AG09319 (cell line): ENCODE measurements at regions not wholly inside any gene's neighbourhood (a gene's known extent, or its start where the extent isn't known, plus 50 kb on each side); places are given as distances from the start of the nearest gene placed in this dataset.

Source experiments
- DNase-seq: peaks from one replicate; pipeline ENCODE4 v3.0.0-alpha.2; 2010; ENCODE audit warnings: low read depth; ENCODE audit errors: extremely low read depth
- TF ChIP-seq, protein P1 (sequence below): IDR thresholded peaks from 2 replicates; pipeline ENCODE4 v1.5.1; 2011; ENCODE audit warnings: low read depth, mild to moderate bottlenecking, inconsistent platforms, low read length, moderate library complexity

DNA sequence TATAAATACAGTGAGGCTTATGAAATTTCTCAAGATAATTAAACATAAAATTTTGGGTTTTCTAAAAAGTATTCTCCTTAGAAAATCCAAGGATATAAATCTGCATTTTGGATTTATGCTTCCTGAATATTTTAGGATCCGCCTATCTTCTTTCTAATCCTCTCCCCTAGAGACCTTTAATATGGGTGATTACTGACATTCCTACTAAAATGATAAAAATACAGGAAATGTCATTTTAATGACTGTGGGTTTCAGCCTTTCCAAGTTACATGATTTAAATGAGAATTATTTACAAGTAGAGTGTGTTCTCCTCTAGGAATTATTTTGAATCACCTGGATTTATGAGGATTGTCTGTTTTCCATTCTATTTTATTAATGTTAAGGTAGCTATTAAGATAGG, 150.4 kb downstream of the C7orf25 start:
- no peak for DNase-seq
- TF ChIP-seq, protein P1, sequence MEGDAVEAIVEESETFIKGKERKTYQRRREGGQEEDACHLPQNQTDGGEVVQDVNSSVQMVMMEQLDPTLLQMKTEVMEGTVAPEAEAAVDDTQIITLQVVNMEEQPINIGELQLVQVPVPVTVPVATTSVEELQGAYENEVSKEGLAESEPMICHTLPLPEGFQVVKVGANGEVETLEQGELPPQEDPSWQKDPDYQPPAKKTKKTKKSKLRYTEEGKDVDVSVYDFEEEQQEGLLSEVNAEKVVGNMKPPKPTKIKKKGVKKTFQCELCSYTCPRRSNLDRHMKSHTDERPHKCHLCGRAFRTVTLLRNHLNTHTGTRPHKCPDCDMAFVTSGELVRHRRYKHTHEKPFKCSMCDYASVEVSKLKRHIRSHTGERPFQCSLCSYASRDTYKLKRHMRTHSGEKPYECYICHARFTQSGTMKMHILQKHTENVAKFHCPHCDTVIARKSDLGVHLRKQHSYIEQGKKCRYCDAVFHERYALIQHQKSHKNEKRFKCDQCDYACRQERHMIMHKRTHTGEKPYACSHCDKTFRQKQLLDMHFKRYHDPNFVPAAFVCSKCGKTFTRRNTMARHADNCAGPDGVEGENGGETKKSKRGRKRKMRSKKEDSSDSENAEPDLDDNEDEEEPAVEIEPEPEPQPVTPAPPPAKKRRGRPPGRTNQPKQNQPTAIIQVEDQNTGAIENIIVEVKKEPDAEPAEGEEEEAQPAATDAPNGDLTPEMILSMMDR: no peak

DNA sequence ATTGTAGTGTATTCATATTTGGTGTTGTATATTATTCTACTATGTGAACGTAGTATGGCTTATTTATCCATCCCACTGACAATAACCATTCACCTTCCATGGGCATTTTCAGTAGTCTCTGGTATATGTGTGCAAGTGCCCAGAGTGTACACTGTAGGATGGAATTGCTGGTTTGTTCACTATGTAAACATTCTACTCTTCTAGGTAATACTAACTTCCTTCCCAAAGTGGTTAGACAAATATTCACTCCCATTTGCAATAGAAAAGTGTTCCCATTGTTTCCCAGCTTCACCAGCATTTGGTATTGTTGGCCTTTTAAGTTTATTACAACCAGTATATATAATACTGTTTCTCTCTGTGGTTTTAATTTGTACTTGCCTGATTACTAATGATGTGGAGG, 153.7 kb downstream of the C7orf25 start:
- DNase-seq: no peak
- TF ChIP-seq, protein P1: no peak

DNA sequence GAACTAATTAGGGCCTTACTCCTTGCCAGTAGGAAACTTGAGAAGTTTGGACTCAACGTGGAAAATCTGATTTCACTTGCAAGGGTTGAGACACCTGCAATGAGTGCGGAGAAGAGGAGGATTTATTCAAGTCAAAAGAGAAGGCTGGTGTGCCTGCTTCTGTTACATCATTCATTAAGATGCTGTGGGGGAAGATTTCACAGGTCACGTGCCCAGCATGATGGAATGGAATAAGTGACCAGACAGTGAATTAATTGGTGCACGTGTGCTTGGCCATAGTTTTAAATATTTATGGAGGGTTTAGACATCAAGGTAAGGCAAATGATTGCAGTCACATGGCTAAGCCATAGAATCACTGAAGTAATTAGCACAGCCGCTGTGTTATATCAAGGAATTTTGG, 155.0 kb downstream of the C7orf25 start:
- TF ChIP-seq, protein P1: no peak
- no peak for DNase-seq

DNA sequence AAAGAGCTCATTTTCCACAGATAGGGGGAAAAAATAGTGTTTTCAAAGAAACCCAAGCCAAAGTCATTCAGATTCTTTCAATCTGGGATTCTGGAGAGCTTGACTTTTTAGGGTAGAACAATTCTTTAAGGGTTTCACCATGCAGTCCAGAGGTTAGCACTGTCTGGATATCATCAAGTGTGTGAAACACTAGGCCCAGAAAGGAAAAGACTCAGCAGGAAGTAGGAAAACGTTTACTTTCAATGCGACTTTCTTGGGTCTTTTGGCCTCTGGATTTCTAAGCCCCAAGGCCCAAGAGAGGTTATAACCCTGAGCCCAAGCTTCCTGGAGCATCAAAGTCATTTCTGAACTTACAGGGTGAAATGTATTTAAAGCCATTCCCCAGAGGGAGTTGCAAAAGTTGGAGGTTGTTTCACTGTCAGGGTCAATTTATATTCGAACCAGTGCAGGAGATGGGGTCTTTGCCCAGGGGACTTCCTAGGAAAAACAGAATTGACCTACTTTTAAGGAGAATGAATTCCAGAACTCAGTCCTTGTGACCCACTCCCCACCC, 158.0 kb downstream of the C7orf25 start:
- no peak for DNase-seq
- TF ChIP-seq, protein P1: no peak

DNA sequence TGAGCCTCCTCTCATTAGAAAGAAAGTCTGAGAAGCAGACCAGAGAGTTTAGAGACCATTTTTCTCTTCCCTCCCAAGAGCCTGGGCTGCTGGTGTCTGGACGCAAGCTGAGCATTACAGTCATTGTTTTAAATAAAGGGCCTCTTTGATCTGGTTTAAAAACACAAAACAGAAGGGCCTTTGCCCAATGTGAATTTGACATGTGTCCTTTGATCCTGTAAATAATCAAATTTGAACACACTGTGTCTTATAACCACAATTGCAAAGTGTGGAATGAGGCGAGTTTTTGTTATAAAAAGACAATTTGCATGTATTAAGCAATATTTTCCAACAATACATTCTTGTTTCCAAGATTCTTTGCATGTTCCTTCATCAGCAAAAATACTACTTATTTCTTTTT, 158.5 kb downstream of the C7orf25 start:
- TF ChIP-seq, protein P1: no peak
- no peak for DNase-seq

DNA sequence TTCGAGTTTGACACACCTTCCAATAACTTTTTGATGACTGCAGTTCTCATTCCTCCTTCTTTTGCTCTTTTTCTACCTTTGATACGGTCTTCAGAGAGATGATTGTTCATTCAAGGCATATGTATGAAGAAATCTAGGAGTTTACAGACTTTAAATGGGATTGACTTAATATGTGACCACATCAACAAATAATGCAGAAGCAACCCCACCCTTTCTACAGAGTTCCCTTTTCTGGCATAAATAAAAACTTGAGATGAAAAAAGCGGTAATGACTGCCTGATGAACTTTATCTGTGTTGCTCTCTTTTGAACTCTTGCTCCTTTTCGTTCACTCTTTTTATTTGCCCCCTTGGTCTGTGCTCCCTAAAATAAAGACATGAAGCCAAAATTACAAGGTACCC, 161.7 kb downstream of the C7orf25 start:
- DNase-seq: no peak
- TF ChIP-seq, protein P1: no peak

DNA sequence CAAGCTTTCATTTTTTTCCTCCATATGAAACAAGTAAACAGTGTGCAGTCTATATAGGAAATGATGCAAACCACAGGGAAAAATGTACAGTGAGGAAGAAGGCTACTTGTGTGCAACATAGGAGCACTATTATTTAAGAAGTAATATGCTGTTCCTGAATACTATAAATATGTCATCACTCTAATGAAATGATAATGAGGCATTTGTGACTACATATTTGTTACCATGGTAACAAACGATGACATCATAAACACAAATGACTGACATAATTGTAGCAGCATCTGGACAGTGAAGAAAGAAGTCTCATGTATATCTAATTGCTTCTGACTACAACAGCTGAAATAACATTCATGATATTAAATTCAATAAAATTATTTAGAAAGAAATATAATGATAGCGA, 164.8 kb downstream of the C7orf25 start:
- TF ChIP-seq, protein P1: no peak
- DNase-seq: no peak
